Ishikawa (cell line): ENCODE measurements at regions not wholly inside any gene's neighbourhood (a gene's known extent, or its start where the extent isn't known, plus 50 kb on each side); places are given as distances from the start of the nearest gene placed in this dataset.

ENCODE experiments used
- CEBPB ChIP-seq: IDR thresholded peaks from 2 replicates; pipeline ENCODE4 v1.6.1; 2012
- CREB1 ChIP-seq: IDR thresholded peaks from 2 replicates; pipeline ENCODE4 v1.6.1; 2012; ENCODE audit warnings: low read depth
- EGR1 ChIP-seq: IDR thresholded peaks from 2 replicates; pipeline ENCODE4 v1.6.1; 2012
- EP300 ChIP-seq: IDR thresholded peaks from 2 replicates; pipeline ENCODE4 v1.6.1; 2012; ENCODE audit warnings: borderline replicate concordance
- FOXM1 ChIP-seq: IDR thresholded peaks from 2 replicates; pipeline ENCODE4 v1.6.1; 2012; ENCODE audit warnings: low read depth, borderline replicate concordance
- MAX ChIP-seq: IDR thresholded peaks from 2 replicates; pipeline ENCODE4 v1.6.1; 2012
- NFIC ChIP-seq: IDR thresholded peaks from 2 replicates; pipeline ENCODE4 v1.6.1; 2012
- RAD21 ChIP-seq: IDR thresholded peaks from 2 replicates; pipeline ENCODE4 v1.6.1; 2012; ENCODE audit warnings: low read depth
- REST ChIP-seq: IDR thresholded peaks from 2 replicates; pipeline ENCODE4 v1.6.1; 2012; ENCODE audit warnings: low read depth, mild to moderate bottlenecking
- TAF1 ChIP-seq: IDR thresholded peaks from 2 replicates; pipeline ENCODE4 v1.6.1; 2012; ENCODE audit warnings: low read depth, mild to moderate bottlenecking
- TCF12 ChIP-seq: IDR thresholded peaks from 2 replicates; pipeline ENCODE4 v1.6.1; 2012; ENCODE audit warnings: low read depth
- TEAD4 ChIP-seq: IDR thresholded peaks from 2 replicates; pipeline ENCODE4 v1.6.1; 2012
- USF1 ChIP-seq: IDR thresholded peaks from 2 replicates; pipeline ENCODE4 v1.6.1; 2012
- YY1 ChIP-seq: IDR thresholded peaks from 2 replicates; pipeline ENCODE4 v1.6.1; 2012; ENCODE audit warnings: low read depth
- ZBTB7A ChIP-seq: IDR thresholded peaks from 2 replicates; pipeline ENCODE4 v1.6.1; 2012; ENCODE audit warnings: low read depth

DNA sequence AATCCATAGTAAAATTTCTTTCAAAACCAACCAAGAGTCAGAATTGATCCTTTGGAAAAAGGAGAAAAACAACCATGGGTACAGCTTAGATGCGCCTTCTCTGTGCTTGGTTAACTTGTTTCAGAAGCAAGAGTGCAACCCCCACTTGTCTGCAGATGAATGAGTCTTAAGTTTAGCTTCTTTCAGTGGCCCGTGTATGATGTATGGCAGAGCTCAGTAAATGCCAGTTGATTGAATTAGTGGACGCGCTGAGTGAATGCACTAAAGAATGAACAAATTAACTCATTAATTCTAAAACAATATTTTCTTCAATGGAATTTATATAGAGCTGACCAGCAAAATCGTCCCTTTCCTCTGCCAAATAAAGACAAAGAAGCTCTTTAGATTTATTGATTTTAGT lies 67.0 kb upstream of the ARHGEF3 start:
- TF ChIP-seq RAD21 (no peak), MAX (no peak), EP300 (no peak)

- TF ChIP-seq RAD21 (no peak), NFIC (no peak), TAF1 (no peak), CREB1 (no peak), MAX (no peak), CEBPB (no peak), TEAD4 (no peak), EP300 (no peak), REST (no peak)
These were observed 65.9 kb upstream of the ARHGEF3 start for GRCh38 chr3:56867671-56868070.

GRCh38 chr3:56864918-56865524 lies 63.3 kb upstream of the ARHGEF3 start:
- no peak for TF ChIP-seq TCF12
- TF ChIP-seq RAD21 = no peak
- TF ChIP-seq CREB1 = no peak
- no peak for TF ChIP-seq NFIC
- no peak for TF ChIP-seq MAX
- no peak for TF ChIP-seq EGR1
- TF ChIP-seq ZBTB7A = no peak
- TF ChIP-seq CEBPB = no peak

- TF ChIP-seq MAX = no peak
- TF ChIP-seq YY1 = no peak
- no peak for TF ChIP-seq EP300
- no peak for TF ChIP-seq CEBPB
- TF ChIP-seq FOXM1 = no peak
- TF ChIP-seq USF1 = no peak
- TF ChIP-seq ZBTB7A = no peak
- TF ChIP-seq EGR1 = no peak
- TF ChIP-seq NFIC = no peak
- TF ChIP-seq RAD21 = no peak
- no peak for TF ChIP-seq CREB1
- TF ChIP-seq TEAD4 = no peak
These were observed 62.3 kb upstream of the ARHGEF3 start for GRCh38 chr3:56864090-56864489.

- TF ChIP-seq MAX (no peak), TAF1 (no peak), TCF12 (no peak), RAD21 (no peak), USF1 (no peak), YY1 (no peak), EP300 (no peak), CEBPB (no peak), ZBTB7A (no peak), EGR1 (no peak), FOXM1 (no peak)
These were observed 60.8 kb upstream of the ARHGEF3 start for GRCh38 chr3:56862352-56863062.

DNA sequence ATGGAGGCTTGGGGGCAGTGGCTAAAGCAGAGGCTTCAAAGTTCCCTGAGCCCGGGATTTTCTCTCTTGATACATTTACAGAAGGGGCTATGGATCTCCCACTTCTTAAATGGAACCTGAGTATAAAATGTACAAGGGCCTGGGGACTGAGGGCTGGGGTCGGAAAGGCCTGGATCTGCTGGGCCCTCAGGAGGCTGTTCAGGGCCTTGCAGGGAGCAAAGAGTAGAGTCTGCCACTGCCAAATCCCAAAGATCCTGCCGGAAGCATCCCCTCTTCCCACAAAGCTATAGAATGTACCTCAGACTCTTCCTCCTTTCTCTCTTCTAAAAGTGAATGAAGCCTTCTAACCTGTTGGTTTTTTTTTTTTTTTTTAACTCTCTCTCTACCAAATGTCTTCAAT lies 59.8 kb upstream of the ARHGEF3 start:
- TF ChIP-seq CREB1 (no peak), YY1 (no peak), RAD21 (no peak), EP300 (no peak), TAF1 (no peak), USF1 (no peak), EGR1 (no peak), REST (no peak), NFIC (no peak), TEAD4 (no peak), ZBTB7A (no peak), CEBPB (no peak), FOXM1 (no peak), TCF12 (no peak), MAX (no peak)
